Posterior cingulate gyrus (tissue), 11 donors: ENCODE measurements at regions not wholly inside any gene's neighbourhood (a gene's known extent, or its start where the extent isn't known, plus 50 kb on each side); places are given as distances from the start of the nearest gene placed in this dataset.
A peak's percentile ranks its signal among the peaks of the same experiment; 100 is the strongest.

Experiments
- DNase-seq, 10 donors: peaks; one replicate each; pipeline versions ENCODE4 v3.0.0 to v3.0.0-alpha.2; 2020 to 2021; ENCODE audit warnings: mixed read lengths in 3 of 10
- intact Hi-C: fragments of 100-400 bp; cut with DNase I; formaldehyde crosslinking; loops from one replicate; pipeline ENCODE4 v1.15.1; 2023

DNA sequence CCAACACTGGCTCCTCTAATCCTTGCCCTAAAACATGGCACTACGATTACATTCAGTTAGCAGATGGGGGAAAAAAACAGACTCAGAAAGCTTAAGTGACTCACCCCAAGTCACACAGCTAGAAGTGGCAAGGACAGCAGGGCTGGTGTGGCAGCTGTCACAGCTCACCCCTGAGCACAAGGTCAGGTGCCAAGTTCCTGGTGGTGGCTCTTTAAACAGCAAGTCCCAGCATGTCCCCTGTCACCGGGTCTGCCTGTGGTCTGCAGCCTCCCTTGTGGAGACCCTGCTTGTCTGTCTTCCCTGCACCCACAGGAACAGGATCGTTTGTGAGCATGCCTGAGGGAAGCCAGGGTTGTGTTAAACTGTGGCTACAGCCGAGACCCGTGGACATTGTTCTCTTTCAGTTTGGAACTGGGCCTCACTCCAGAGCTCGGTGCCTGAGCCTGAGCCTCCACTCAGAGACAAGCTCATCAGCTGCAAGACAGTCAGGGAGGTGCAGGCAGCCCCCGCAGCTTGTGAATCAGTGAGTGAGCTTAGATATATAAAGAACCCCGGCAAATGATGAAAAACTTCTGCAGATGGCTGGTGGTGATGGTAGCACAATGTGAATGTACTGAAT is 260.8 kb downstream of the BCOR start:
- intact Hi-C loops: no loop called here
- peak in 1 of 10 donors; percentile 72 for DNase-seq

DNA sequence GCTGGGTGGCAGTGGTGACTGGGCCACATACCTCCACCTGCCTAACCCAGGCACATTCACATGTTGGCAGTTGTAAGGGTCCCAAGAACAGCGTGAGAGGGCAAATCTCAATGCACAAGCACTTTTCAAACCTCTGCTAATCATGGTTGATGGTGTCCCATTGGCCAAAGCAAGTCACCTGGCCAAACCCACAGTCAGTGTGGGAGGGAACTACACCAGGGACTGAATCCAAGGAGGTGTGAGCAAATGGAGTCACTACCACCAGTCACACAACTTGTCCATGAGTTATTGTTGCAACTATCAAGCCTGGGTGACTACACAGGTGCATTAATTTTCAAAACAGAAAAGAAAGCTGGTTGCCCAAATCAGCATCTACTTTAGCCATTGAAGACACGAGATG is 260.1 kb downstream of the BCOR start:
- intact Hi-C loops: no loop called here
- DNase-seq: no peak

DNA sequence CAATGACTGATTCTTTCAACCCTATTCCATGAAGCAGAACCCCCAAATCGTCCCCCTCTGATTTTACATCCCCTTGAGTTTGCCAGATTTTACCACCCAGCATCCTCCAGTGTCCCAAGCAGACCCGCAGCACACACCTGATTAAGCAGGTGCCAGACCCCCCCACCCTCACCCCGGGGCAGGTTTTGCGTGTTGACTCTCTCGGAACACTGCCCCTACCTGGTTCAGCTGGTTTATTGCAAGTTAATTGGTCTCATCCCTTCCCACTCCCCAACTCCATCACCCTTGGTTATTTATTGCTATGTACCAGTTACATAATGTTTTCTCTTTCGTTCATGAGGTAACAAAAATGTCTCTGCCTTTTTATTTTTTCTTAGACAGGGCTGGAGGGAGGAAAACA is 258.4 kb downstream of the BCOR start:
- intact Hi-C loops: no loop called here
- no peak for DNase-seq

DNA sequence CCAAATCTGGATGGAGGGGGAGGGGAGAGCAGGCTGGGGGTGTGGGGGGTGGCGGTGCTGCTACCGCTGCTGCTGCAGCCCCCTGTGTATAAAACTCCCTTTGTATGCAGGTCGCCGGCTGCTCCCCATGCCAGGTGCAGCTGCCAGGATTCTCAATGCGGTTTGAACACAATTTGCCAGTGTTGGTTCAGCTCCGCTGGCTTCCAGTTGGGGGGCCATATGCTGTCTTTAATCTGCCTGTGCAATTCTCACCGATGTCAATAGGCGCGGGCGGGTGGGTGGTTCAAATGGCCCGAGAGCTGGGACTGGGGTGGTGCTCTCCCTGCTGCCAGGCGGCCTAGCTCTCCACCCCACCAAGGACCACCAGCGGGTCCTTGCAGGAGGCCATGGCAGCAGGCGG is 257.6 kb downstream of the BCOR start:
- intact Hi-C loops: no loop called here

DNA sequence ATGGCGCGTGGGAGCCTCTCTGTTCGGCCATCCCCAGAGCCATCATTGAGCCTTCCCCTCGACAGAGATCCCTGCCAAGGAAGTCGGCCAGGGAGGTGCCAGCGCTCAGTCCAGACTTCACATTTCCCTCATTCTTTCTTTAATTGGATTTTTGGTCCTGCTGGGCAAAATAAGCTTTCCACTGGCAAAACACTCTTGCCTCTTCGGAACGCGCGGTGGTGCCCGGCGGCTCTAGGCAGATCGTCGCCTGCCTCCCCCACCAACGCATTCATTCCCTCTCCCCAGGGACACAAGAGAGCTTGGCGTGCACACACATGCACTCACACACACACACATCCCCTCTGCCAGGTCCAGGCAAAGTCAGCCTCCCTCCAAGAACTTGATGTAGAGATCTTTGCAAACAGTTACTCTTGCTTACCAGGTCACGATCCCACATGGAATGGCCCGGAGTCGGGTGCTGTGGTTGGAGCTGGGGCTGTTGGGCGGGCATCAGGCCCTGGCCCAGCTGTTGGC is 257.1 kb downstream of the BCOR start:
- DNase-seq: no peak

More for the DNA sequence above, 257.6 kb downstream of the BCOR start:
- DNase-seq: no peak

DNA sequence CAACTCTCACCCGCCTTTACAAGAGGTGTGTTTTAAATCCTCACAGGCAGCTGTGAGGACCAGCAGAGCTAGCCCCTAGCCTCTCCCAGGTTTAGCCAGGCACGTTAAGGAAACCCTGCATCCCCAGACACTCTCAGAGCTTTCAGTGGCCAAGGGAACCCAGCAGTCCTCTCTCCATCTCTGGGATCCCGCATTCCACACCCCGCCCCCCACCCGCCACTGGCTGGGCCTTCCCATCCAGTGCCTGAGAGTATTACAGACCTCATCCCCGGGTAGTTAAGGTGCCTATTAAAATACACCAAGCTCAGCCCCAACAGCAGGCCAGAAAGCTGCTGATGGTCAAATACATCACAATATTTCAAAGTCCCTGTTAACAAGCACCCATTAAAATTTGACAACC is 256.2 kb downstream of the BCOR start:
- no peak for DNase-seq
- intact Hi-C loops: no loop called here

More for the DNA sequence above, 257.1 kb downstream of the BCOR start:
- intact Hi-C loops: no loop called here

DNA sequence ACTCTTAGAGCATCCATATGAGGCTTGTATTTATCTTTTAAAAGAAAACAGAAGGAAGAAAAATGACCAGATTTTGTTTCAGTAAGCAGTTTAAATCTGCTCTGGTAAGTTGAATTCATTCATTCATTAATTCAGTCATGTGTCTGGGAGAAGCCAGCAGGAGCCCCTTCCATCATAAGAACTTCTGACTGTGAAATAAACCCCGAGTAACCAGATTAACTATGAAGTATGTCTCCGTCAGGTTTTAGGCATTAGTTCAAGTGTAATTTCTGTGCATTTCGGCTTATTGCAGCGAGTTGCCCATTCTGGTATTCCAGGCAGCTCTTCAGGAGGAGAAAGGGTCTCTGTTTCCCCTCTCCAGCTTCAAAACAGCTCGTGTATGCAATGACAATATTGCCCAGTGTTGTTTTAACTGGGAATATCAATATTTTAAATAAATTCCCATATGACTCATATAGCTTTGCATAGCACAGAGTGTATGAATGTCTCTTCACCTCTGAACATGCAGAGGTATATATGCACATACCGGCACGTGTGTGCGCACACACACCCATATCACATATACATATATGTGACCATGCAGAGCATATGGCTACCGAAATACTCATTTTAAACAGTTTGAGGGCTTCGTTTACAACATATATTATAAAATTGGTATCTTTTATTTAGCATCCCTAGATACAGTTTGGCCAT is 255.3 kb downstream of the BCOR start:
- intact Hi-C loops: no loop called here

DNA sequence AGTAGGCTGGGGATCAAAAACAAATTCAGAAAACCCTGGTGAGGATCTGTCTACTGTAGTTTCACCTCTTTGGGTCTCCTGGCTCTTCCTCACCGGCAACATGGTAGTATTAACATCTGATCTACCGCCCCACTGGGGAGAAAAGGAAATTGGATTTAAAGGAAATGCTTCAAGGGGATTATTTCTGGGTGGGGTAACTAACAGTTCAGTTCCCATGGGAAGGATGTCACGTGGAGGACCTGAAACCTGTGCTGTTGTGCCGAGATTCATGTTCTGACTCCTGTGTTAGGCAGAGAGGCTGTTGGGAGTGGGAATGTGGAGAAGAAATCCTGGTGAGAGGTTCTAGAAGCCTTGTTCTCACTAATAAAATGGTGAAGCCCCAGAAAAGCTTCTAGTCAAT is 254.4 kb downstream of the BCOR start:
- DNase-seq: no peak
- intact Hi-C loops: no loop called here

More for the DNA sequence above, 255.3 kb downstream of the BCOR start:
- DNase-seq: no peak

DNA sequence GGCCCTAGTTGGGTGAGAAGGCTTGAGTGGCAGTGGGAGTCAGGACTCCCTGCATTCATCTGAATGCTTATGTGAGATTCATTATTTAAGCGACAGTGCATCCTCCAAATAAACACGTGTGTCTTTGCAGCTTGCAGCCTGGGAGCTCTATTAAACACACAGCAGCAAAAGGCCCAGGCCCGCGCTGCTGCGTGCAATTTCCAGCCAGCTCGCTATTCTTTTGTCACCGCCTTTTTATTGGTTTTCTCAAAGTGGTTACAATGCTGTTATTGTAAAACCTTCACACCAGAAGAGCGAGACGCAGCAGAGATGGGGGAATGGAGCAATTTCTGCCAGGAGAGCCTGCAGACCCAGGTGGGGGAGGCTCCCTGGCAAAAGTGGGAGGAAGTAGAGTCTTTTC is 252.5 kb downstream of the BCOR start:
- intact Hi-C loops: no loop called here
- no peak for DNase-seq

DNA sequence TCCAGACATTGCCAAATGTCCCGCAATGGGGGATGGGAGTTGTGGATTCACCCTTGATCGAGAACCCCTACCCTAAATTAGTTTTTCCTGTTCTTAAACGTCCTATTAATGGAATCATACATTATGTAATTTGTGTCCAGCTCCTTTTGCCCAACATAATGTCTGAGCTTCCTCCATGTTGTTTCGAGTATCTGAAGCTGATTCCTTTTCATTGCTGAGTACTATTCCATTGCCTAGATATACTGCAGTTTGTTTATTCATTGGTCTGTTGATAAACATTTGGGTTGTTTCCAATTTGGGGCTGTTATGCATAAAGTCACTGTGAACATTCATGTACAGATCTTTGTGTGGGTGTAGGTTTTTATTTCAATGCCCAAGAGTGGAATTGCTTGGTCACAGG is 251.3 kb downstream of the BCOR start:
- DNase-seq: no peak
- intact Hi-C loops: no loop called here

DNA sequence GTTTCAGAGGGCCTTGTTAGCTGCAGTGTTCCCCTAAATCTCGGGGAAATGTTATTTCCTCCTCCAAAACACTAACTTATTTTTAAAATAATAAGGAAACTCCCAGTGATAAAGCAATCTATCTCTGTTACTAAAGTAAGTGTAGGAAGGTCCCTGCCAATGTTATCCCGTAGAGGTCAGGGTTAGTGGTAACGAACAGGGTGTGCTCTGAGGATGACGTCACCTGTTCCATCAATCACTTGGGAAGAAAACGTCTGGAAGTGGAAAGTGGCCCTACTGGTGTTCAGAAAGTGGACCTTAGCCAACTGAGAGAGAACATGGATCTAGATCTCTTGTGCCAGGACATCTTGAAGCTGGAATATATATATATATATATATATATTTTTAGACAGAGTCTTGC is 249.5 kb downstream of the BCOR start:
- intact Hi-C loops: no loop called here
- DNase-seq: no peak

DNA sequence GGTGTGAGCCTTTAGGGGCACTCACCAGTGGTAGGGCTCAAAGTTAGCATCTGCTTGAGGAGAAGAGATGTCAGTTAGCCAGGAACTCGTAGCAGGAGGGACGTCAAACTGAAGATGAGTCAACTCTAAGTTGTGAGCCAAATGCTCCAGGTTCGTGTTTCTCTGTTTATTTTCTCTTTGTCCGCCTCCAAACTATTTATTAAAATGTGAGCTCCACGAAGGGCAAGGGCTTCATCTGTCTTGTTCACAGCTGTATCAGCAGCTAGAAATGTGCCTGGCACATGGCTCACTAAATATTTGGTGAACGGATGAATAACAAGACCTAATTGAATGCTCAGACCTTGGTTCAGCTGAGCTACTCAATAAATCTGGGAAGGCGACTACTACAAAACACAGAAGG is 248.9 kb downstream of the BCOR start:
- no peak for DNase-seq

DNA sequence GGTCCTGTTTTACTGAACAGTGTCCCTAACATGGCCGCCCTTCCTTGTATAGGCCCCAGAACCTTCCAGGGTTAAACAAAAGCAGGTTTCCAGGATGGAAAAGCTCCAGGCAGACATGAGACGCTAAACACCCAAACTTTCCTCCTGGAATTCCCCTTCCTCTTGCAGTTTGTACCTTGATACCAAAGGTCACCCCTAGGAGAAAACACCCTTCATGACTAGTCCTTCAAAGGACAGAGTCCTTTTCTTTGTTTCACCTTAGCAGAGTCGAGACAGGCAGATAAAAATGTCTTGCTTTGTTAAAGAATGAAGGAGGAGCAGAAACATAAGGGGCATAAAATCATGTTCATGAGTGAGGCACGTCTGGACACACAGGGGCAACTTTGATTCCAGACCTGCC is 247.5 kb downstream of the BCOR start:
- intact Hi-C loops: no loop called here
- no peak for DNase-seq

More for the DNA sequence above, 248.9 kb downstream of the BCOR start:
- intact Hi-C loops: no loop called here

DNA sequence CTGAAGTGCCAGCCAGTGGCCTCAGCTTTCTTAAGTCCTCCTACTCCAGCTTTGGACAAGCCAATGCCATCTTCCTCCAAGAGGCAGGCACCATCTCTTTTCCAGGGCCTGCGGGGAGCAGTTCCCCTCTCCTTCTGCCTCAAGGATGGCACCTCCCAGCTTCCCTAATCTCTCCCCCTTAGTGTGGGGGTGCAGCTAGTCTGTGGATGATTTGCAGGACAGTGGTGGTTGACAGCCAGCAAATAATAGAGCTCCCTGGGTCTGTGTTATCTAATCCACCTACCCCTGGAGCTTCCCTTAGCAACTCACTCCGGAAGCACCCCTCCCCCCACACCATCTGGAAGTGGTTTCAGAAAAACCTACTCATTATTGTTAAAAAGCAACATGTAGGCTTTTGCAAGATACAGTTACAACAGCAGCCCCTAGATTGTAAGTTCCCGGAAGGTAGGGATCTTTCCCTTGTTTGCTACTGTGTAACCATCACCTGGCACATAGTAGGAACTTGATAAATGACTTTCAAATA is 247.1 kb downstream of the BCOR start:
- intact Hi-C loops: no loop called here
- peak in 1 of 10 donors; percentile 27 for DNase-seq

DNA sequence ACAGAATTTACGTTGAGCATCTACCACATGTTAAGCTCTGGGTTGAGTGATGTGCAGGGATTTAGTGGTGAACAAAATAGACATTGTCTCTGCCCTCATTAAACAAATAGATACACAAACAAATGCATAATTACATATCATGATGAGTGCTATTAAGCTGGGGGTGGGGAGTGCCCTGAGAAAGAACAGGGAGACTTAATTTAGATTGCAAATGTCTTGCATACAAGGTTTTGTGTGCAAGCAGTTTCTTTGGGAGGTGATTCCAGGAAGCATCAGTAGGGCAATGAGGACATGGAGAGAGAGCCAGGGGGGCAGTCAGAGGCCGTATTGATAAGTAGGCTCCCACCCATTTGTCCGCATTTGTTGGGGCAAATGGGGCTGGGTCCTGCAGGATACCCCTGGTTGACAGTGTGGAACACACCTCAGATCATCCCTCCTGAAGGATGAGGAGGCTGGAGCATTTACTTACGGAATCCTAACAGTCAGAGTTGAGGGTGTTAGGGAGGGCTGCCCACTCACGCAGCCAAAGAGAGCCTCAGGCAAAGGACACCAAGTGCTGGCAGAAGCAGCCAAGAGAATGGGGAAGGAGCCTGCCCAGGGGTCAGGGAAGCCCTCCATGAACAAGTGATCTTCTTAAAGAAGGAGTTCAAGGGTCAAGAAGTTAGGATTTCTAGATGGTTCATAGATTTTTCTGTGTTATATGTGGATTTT is 245.9 kb downstream of the BCOR start:
- intact Hi-C loops: no loop called here
- DNase-seq: no peak

DNA sequence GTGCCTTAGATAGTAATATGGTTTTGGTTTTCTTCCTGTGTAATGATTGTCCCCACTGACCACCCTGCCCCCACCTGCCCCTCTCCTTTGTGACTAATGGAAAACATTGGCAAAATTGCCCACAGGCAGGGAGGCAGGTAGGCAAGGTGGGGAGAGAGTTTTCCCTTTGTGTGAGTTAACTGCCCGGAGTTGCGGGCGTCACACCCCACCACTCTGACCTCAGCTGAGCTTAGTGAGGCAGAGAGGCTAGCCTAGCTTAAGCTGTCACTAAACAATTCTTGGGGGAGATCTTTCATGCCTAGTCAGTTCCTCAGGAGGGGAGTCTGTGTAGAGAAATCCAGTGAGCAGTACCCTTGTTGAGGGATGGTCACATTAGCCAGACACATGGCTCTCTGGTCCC is 245.3 kb downstream of the BCOR start:
- no peak for DNase-seq
- intact Hi-C loops: no loop called here

DNA sequence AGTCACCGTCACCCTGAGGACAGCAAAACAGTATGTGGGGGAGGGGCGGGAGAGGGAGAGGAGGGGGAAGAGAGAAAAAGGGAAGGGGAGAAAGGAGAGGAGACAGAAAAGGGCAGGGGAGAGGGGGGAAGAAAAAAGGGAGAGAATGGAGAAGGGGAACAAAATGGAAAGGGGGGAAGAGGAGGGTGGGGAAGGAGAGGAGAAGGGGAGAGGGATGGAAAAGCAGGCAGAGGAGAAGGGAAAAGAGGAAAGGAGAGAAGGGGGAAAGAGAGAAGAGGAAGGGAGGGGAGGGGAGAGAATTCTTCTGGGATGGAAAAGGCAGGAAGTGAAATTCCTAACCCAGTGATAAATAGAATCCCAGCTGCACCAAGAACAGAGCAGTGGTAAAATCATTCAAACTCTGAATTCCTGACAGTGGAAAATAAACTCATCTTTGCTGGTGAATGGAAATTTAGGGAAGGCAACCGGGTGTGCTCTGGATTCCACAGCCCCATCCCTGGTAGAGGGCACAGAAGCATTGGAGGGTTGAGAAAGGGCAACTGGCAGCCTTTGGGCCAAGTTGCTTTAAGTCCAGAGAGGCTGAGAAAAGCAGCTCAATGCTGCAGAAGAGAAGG is 244.2 kb downstream of the BCOR start:
- DNase-seq: no peak
- intact Hi-C loops: no loop called here

DNA sequence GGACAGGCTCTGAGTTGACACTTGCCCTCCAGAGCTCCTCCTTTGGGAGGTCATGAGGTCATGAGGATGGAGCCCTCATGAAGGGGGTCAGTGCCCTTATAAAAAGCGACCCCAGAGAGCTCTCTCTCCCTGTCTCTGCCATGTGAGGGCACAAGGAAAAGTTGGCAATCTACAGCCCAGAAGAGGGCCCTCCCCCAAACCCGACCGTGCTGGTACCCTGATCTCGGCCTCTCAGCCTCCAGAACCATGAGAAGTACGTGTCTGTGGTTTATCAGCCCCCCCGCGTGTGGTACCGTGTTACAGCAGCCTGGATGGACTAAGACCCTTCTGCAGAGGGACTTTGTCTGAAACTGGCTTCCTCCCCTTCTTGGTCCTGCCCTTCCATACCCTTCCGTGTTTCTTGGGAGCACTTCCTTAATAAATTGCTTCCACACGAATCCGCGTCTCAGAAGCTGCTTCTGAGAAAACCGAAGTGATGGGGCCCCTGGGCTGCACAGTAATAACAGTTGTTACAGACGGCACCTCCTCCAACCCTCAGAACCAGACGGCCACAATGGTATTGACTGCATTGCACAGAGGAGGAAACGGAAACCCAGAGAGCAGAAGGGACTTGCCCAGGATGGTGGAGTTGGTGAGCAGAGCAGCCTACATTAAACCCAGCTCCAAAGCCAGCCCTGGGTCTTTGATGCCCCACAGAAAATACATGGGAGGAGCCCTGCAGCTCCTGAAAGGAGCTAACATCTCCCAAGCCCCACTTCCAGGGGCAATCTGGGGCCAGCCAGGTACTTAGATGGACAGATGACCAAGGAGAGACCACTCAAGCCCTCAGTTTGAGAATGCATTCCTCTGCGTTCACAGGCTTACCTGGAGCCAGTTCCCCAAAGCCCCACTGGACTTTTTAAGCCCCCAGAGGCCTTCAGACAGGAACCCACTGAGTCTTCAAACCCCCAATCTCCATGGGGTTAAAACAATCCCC is 242.7 kb downstream of the BCOR start:
- intact Hi-C loops: no loop called here
- no peak for DNase-seq

DNA sequence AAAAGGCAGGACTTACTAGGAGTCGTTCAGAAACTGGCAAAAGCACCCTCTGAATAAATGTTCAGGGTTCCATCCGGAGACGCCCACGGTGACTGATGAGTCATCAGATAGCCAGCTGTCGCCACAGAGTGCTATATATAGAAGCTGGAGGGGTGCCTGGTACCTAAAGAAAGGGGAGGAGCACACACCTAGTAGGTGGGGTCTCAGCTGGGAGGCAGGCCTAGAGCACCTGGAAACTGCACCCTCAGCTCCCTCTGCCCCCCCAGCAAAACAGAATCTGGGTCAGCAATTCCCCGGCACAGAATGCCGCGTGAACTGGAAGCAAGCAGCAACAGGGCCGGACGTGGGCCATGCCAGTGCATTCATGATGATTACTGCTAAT is 242.0 kb downstream of the BCOR start:
- intact Hi-C loops: no loop called here

More for the DNA sequence above, 242.0 kb downstream of the BCOR start:
- peak in 2 of 10 donors; percentile 74 to 89 for DNase-seq
